ENCODE measurements at regions not wholly inside any gene's neighbourhood (a gene's known extent, or its start where the extent isn't known, plus 50 kb on each side); places are given as distances from the start of the nearest gene placed in this dataset.
A peak's percentile ranks its signal among the peaks of the same experiment; 100 is the strongest.

DNA sequence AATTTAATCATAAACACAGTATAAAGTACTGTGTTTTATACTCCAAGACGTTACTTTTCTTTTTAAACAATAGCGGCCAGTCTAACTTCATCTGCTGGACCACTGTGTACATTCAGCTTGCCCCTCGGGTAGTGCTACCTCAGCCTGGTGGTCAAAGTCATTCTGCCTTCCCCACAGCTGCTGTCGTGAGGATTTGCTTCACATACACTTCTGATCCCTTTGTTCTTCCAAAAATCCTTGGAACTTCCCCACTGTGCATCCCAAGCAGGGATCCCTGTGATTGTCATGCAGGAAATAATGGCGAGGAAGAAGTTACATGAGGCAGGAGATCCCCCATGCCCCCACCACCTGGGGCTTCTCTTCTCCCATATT lies 234.9 kb upstream of the STARD13 start:
- DNase-seq, result no peak

DNA sequence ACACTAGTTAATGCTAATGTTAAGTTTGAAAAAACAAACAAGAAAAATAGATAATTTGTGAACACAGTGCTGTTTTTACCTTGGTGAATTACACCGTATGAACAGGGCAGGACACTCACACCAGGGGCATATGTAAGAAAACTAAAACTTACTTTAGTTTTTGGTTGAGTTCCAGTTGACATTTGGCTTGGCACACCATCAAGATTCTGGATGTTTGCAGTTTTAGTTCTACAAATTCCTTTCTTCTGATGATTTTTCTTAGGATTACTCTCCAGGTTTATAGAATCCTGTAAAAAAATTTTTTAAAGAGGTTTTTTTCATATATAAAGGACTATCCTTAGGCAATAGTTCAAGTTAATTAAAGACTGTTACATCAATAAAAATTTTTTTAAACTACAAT lies 238.5 kb upstream of the STARD13 start:
- DNase-seq, result peak; percentile 92

DNA sequence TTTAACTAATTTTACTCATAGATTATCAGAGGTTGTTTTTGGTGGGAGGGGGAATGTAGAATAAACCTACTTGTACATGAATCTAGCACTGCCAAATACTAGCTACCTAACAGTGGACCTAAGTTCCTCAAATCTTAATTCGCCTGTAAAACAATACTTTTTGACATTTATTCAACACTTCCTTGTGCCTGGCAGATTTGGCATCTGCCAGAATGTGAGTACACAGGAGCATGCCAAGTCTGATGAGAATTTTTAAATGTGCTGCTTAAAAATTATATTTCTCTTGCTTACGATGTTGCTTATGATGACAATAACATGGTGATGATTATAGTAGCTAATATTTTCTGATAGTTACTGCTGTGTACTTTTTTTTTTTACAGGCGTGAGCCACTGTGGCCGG lies 240.2 kb upstream of the STARD13 start:
- no peak for DNase-seq

DNA sequence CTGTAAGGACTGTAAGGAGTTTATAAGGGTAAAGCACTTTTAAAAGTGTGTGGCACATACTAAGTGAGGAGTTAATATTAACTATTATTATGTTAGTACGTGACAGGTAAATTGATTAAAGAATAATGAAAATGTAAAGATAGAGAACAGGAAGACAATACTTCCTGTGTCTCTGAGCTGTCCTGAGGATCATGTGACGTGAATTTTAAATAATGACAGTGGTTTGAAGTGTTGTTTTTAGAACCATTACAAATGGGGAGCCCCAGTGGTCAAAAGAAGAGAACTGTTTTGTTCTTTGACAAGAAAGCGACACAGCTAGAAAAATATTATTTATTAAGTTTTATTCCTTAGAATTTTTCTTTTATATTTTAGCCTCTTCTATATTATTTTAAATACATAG lies 241.2 kb upstream of the STARD13 start:
- no peak for DNase-seq

DNA sequence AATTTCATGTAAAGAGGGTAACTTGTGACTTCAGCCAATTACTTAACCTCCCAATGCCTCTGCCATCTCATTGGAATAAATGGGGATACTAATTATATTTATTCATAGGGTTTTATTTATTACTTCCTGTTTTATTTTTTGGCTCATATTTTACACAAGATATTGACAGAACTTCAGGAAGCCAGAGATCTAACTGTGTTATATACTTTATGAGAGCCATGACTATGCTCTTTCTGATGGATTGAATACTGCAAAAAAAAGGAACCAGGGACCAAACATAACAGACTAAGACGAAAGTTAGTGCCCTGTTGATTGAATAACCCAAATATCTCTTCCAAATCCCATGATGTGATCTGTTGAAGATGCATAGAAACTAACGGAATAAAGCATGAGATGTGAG lies 243.3 kb upstream of the STARD13 start:
- DNase-seq, result no peak

DNA sequence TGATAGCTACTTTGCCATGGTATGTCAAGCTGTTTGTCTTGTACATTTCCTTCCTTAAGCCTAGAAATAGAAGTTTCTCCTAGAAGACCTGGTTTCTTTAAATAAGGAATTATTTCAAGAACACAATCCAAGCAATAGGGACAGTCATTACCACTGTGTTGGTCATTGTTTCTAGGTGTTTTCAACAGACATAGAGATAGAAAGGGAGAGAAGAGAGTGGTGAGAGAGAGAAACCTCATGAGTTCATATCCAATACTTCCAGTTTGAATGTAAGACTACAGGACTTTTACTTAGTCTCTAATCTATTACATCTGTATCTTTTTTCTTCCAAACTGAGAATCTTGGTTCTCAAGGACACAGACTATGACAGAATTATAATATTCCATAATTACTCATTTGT lies 245.9 kb upstream of the STARD13 start:
- no peak for DNase-seq

DNA sequence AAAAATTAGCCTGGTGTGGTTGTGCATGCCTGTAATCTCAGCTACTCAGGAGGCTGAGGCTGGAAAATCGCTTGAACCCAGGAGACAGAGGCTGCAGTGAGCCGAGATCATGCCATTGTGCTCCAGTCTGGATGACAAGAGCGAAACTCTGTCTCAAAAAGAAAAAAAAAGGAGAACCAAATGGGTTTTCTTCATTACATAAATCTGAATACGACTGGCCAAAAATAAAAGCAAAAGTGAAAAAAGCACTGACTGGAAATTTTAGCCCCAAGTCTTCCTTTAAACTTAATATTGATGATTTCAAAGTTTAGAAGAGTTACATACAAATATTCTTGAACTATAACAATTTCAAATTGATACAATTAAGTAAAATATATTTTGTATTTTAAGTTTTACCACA lies 249.5 kb upstream of the STARD13 start:
- DNase-seq, result no peak

DNA sequence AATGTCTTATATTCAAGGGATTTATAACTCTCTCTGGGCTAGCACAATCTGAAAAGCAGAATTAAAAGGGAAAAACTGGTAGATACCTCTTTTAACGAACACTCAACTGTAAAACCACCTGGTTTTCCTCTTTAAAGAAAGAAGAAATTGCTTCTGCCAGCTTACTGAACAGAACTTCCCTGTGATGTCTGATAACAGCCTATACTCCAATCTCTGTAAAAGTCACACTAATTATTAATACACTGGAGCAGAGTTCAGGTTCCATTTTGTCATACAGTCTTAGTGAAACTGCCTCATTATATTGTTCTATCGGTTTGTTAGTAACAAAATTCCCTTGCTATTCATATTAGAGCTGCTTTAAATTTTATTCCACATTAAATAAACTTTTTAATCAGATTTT lies 251.0 kb upstream of the STARD13 start:
- DNase-seq, result no peak

DNA sequence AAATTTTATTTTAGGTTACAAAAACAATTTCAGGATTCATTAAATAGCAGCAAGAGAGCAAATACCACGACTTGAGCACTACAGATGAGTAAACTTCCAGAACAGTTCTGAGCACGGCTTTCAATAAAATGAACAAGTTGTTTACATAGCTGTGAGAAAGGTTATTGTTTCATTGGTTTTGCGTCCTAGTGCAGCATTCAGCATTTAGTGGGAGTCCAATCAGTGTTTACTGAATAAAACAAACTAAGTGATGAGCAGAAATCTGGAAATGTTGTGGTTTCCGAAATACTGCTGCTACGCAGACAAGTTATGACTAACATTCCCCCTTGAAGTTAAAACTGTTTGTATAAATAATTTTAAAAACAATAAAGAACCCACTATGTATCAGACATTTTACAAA lies 251.5 kb upstream of the STARD13 start:
- no peak for DNase-seq

DNA sequence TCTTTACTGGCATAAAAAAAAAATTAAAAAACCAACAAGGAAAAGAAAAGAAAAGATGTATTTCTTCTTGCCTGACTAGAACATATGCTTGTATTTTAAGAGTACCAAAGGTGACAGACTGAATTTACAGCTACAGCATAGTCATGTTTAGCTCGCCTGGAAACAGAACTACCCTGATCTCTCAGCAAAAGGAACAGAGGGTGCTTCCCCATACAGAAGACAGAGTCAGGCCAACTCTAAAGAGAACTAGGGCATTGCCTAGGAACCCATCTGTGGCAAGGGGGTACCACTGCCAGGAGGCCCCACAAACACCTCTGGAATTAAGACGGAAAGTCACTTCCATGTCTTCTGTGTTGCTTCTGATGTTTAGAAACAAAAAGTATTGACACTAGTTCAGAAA lies 252.1 kb upstream of the STARD13 start:
- no peak for DNase-seq

DNA sequence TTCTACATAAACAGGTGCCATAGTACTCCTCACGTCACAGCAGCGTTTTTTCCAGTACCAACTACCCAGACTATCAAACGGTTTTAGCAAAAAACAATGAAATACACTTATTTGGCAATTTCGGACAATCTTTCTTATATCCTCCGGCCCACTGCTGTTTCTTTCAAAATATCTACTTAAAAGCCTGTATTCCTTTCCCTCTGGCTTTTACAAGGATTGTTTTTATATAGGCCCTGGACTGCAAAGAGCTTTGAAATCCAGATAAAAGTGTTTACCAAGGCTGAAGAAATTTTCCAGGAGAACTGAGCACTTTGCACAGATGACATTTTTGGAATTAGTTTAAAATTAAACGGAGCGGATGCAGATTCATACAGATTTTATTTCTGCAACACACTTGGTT lies 255.9 kb upstream of the STARD13 start:
- no peak for DNase-seq

DNA sequence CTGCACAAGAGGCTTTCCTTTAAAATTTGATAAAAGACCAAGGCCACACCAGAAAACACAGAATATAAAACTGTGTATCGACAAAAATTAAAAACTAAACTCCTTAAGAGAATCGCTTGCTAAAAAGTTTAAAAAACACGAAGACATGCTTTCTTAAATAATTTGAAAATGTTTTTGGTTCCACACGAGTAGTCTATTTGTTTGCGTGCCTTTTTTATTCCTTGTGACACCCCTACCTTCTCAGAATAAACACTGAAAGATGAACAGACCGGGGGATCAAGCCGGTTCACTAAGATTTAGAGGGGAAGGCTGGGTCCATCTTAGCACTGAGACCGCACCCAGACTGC lies 256.4 kb upstream of the STARD13 start:
- no peak for DNase-seq

DNA sequence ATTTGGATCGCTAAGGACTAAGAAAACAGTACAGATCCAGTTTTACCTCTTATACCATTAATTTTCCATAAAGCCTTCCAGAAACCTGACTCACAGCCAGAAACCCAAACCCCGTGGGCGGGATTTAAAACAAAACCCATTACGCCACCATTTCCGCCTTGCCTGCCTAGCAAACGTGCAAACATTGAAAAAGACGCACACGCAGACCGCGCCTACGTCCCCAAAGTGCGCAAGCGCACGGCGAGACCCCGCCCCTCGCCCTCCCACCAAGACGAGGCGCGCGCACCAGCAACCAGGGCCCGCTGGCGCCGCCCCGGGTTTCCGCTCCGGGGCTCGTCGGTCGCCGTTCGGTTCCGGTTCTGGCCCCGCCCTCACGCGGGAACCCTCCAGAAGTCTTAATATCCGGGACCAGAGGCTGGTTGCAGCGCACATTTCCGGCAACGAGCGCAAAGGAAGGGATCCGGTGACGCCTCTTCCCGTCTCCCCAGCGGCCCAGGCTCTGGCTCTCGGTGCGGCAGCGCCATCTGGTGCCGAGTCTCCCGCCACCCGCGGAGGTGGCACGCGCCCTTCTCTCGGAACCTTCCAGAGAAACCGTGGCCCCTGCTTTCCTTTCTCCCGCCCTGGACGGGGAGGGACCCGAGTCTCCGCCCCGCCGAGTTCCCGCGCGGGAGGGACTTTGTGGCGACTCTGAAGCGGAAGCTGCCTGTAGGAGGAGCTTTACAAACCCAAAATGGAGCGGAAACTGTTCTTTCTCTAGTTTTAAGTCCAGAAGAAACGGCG lies 256.9 kb upstream of the STARD13 start:
- peak; percentile 100 for DNase-seq

DNA sequence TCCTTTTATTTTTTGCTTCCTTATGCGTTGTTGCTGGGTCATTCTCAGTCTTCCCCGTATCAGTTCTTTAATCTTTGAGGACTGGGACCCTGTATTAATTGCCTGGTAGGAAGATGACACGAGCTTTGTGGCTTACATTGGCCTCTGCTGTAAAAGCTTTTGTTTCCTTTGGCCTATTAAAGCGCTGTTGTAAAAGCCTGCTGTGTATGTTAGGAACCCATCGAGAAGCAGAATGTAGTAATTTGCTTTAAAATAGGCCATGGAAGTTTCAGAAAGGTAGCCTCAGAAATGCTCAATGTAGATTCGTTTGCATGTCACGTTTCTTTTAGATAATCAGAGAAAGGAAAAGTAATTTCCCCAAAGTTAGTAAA lies 257.5 kb upstream of the STARD13 start:
- DNase-seq, result no peak

DNA sequence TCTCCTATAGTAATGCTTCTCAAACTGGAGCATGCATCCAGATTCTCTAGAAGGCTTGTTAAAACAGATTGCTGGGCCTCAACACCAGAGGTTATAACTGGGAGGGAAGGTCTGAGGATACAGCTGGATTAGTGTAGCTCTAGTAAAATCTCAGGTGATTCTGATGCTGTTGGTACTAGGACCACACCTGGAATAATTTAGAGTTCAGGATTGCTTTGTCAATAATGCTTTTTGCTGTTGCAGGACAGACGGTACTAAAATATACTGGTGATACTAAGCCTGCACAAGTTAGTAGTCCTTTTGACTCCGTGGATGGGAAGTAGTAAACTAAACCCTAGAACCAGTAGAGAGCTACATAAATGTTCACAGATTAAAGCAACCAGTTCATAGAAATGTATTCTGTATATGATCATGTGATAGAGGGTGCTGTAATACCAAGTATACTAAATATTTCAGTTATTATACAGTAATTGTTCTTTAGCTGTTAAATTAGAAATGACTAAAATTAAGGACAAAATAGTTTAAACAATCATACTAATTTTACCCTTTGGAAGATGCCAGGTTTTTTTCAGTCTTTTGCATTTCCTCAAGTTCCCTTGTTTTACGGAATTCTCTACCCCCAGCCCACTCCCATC lies 258.2 kb upstream of the STARD13 start:
- DNase-seq, result no peak

DNA sequence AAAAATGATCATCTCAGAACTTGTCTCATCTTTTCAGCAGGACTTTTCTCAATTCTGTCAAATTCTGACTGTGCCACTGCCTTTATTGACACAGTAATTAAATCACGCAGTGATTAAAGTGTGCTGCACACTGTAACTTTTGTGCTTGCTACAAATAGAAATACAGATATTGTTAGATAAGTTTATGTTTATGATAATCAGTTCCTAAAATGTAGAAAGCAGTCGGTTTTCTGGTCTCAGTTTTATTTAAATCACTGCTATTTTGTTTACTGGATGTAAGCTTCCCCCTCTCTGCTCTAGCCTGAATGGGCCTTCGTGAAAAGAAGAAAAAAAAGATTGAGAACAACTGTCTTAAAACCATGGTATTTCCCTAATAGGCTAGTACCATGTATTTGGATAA lies 258.8 kb upstream of the STARD13 start:
- no peak for DNase-seq

DNA sequence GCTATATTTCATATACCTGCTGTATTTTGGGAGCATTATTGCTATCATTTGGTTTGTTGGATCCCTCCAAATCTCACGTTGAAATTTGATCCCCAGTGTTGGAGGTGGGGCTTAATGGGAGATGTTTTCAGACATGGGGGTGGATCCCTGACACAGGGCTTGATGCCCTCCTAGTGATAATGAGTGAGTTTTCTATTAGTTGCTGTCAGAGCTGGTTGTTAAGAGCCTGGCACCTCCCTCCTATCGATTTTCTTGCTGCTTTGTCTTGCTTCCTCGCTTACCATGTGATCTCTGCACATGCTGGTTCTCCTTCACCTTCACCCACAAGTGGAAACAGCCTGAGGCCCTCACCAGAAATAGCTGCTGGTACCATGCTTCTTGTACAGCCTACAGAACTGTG lies 259.9 kb upstream of the STARD13 start:
- DNase-seq, result no peak

DNA sequence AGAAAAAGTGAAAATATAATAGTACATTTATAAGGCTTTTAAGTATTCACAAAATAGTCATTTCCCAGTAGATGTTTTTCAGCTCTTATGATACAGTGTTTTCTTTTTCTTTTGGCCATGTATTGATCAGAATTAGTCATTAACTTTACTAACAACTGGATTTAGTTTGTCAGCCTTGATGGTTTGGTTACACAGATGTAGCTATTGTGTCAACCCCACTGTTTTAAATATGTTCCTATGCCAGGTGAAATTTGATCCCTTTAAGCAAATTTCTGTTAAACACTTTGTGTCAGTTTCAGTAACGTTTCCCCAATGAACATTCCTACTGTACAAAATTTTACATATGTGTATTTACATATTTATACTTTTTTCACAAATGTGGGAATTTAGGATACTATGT lies 261.5 kb upstream of the STARD13 start:
- no peak for DNase-seq

DNA sequence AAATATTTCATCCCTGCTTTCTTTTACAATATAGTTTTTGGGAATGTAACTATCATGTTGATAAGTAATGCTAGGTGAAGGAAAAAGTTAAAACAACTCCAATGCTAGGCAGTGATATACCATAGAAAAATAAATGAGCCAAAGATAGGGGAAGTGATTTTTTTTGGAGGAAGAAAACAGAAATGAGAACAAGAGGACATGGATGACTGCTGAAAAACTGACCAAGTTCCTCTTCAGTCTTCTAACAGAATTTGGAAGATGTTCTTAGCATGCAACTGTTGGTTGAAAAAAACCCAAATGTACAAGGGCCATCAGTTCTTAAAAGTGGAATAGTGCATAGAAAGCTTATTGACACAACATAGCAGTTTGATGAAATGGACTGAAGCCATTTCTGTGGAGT lies 262.5 kb upstream of the STARD13 start:
- no peak for DNase-seq

DNA sequence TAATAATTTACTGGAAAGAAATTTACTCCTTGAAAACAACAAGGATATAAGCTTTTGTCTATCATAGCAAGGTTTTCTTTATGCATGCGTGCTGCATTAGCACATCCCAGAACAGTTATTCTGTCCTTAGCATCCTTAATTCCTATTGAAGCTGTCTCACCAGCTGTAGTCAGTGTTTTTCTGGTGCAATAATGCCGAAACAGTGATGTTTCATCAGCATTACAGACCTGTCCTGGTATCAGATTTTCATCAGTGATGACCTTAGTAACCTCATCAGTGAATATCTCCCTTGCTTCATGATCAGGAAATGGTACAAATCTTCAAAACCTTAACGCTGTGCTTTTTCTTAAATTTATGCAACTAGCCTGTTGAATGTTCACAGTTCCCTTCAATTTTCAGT lies 264.7 kb upstream of the STARD13 start:
- no peak for DNase-seq

DNA sequence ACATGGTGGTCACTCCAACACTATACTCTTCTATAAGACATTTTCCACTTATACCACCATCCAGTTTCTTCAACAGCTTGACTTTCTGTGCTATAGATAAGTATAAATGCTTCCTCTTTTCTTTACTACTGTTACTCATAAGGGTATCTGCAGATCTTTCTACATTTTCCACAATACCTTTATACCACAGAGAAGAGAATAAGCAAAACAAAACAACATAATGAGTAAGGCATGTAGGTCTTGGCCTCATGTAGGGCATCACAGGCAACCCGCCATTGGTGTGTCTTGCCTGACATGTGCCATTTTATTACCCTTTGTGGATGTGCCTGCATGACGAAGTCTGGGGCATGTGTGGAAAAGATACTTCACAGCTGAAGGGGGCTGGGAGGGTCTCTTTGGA lies 265.3 kb upstream of the STARD13 start:
- DNase-seq, result no peak

DNA sequence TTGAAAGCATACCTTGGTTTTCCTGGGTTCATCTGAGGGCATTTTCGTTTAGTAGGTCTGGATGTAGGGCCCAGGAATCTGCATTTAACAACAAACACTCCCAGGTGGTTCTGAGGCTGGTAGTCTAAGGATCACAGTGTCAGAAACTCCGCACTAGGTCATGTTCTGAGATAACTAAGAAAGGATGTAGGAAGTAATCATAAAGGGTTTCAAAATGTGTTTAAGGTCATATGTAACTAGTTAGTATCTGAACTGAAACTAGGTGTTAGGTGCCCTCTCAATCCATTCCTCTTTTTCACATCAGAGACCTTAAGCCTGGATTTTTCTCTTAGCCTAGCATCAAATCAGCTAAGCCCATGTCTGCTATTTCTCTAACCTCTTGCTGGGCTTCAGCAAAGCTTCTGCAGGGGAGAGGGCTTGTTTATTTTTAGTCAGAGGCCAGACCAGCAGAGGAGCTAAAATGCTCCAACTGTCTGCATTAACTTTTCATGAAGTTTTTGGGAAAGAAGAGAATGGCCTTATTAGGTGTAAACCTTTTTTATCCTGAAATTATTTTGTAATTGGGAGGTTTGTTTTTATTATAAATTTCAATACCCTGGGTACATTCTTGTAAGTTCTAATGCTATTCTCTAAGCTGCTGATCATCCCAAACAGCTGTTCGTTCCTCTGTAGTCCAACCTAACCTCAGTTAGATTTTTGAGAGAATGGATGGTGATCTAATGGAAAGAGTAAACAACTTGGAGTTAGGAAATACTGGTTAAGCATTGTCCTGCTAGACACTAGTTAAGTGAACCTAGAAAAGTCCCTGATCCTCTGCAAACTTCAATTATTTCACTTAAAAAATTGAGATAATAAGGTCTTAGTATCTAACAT lies 262.8 kb upstream of the RFC3 start:
- DNase-seq, result no peak

DNA sequence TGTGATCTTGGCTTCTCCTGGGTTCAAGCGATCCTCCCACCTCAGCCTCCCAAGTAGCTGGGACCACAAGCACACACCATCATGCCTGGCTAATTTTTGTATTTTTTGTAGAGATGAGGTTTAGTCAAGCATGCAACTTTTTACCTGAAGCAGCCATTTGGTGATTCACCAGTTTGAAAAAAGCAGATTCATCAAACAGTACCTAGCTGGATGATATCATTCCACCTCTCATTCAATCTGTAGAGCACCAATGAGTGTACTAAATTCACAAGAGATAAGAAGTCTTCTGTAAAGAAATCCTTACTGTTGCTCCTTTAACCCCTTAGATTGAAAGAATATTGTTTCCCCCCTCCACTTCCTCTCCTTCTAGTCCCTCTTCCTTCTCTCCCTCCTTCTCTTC lies 261.1 kb upstream of the RFC3 start:
- no peak for DNase-seq

DNA sequence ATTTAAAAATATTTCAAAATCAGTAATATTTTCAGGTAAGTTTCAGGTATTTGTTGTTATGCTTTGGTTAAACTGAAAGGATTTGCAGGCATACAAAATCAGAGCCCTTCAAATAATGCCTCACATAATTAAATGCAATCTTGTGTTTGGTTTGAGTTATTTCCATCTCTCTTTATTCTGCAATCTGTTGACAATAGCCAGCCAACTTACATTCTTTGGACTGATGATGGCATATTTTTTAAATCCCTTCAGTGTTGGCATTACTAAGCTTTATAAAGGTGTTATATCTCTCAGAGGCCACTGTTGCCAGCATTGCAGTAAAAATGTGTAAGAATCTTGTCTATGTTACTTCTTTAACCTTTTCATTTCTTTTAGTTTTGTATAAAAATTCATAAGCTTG lies 257.2 kb upstream of the RFC3 start:
- no peak for DNase-seq

Measured in fibroblast of skin of abdomen (primary cell).